Neural progenitor cell (in vitro differentiated cells): ENCODE measurements at regions not wholly inside any gene's neighbourhood (a gene's known extent, or its start where the extent isn't known, plus 50 kb on each side); places are given as distances from the start of the nearest gene placed in this dataset.

ENCODE experiments used
- CTCF ChIP-seq: fragments of 200-600 bp; sonication (generic); IDR thresholded peaks from 2 replicates; pipeline ENCODE4 v1.5.1; 2017; ENCODE audit warnings: antibody characterized with exemption, mild to moderate bottlenecking
- EZH2 ChIP-seq: fragments of 200-600 bp; sonication (generic); IDR thresholded peaks from 2 replicates; pipeline ENCODE4 v1.6.1; 2017; ENCODE audit warnings: antibody characterized with exemption, mild to moderate bottlenecking, moderate library complexity
- EZH2phosphoT487 ChIP-seq: fragments of 200-600 bp; sonication (generic); IDR thresholded peaks from 2 replicates; pipeline ENCODE4 v1.6.1; 2017; ENCODE audit warnings: antibody characterized with exemption

- no peak for TF ChIP-seq CTCF
- no peak for TF ChIP-seq EZH2
- TF ChIP-seq EZH2phosphoT487: no peak
Measured at GRCh38 chr20:7792150-7792869, 147.9 kb downstream of the HAO1 start.
